PC-3 (cell line): ENCODE measurements at regions not wholly inside any gene's neighbourhood (a gene's known extent, or its start where the extent isn't known, plus 50 kb on each side); places are given as distances from the start of the nearest gene placed in this dataset.

Experiments used
- EZH2 ChIP-seq: fragments of 300-600 bp; sonication (generic); IDR thresholded peaks from one replicate; pipeline ENCODE4 v1.6.1; 2017; ENCODE audit warnings: antibody characterized with exemption, mild to moderate bottlenecking, low read length; ENCODE audit not compliant: unreplicated experiment
- TF ChIP-seq, protein P1 (sequence below): fragments of 300-600 bp; sonication (generic); conservative IDR thresholded peaks from 2 replicates; pipeline ENCODE4 v1.5.1; 2017; ENCODE audit warnings: antibody characterized with exemption, low read depth, mild to moderate bottlenecking, low read length

DNA sequence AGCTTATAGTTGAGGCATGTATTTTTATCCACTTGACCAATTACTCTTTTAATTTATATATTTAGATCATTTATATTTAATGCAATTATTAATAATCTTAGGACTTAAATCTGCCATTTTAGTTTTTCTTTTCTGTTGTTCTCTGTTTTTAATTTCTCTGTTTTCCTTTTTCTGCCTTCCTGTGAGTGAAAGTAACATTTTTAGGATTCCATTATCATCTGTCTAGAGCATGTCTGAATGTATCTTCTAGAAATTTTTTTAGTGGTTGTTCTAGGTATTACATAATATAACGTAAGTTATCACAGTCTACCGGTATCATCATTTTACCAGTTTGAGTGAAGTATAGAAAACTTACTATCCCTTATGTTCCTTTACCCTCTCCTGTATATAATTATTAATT, 197.3 kb downstream of the UNC5CL start:
- TF ChIP-seq, protein P1, sequence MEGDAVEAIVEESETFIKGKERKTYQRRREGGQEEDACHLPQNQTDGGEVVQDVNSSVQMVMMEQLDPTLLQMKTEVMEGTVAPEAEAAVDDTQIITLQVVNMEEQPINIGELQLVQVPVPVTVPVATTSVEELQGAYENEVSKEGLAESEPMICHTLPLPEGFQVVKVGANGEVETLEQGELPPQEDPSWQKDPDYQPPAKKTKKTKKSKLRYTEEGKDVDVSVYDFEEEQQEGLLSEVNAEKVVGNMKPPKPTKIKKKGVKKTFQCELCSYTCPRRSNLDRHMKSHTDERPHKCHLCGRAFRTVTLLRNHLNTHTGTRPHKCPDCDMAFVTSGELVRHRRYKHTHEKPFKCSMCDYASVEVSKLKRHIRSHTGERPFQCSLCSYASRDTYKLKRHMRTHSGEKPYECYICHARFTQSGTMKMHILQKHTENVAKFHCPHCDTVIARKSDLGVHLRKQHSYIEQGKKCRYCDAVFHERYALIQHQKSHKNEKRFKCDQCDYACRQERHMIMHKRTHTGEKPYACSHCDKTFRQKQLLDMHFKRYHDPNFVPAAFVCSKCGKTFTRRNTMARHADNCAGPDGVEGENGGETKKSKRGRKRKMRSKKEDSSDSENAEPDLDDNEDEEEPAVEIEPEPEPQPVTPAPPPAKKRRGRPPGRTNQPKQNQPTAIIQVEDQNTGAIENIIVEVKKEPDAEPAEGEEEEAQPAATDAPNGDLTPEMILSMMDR = no peak
- no peak for TF ChIP-seq EZH2
